IPS-18a (cell line): ENCODE measurements at regions not wholly inside any gene's neighbourhood (a gene's known extent, or its start where the extent isn't known, plus 50 kb on each side); places are given as distances from the start of the nearest gene placed in this dataset.
"Not testable (repeated sequence)": the region's sequence is repeated elsewhere in the genome, so short reads cannot be mapped to it uniquely, and the experiment has no call there.

ENCODE experiments used
- H3K27ac ChIP-seq: one replicate; pipeline ENCODE4 v1.5.1; 2013; ENCODE audit warnings: low read length
- H3K27me3 ChIP-seq: one replicate; pipeline ENCODE4 v1.6.1; 2013; ENCODE audit warnings: mild to moderate bottlenecking, low read length; ENCODE audit not compliant: control insufficient read depth, insufficient read depth
- H3K36me3 ChIP-seq: one replicate; pipeline ENCODE4 v1.6.1; 2013; ENCODE audit warnings: low read depth, low read length; ENCODE audit not compliant: control insufficient read depth
- H3K4me1 ChIP-seq: one replicate; pipeline ENCODE4 v1.6.1; 2013; ENCODE audit warnings: low read depth, low read length; ENCODE audit not compliant: control insufficient read depth
- H3K4me3 ChIP-seq: one replicate; pipeline ENCODE4 v1.5.1; 2013; ENCODE audit warnings: low read length
- H3K9ac ChIP-seq: one replicate; pipeline ENCODE4 v1.6.1; 2013; ENCODE audit warnings: mild to moderate bottlenecking, low read length, moderate library complexity
- H3K9me3 ChIP-seq: one replicate; pipeline ENCODE4 v1.6.1; 2013; ENCODE audit warnings: low read depth, low read length; ENCODE audit not compliant: control insufficient read depth

DNA sequence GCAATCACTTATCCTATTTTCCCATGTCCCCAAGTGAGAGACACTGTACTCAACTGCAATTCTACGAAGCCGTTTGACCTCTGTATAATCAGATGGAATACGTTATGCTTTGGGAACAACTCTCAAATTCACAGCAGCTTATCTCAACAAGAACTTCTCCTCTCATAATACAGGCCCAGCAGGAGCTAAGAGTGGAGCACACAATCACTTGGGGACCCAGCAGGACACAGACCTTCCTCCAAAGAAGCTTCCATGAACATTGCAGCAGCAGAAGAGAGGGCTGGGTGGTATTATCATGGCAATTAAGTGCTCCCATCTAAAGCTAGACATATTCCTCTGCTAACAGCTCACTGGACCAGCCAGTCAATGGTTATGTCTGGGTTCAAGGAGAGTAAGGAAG is 428.3 kb upstream of the MIR17HG start:
- H3K9me3 ChIP-seq: no peaks in the 10 kb centered on the region
- no peak overlapping the region for H3K9ac ChIP-seq
- no peak overlapping the region for H3K27ac ChIP-seq

DNA sequence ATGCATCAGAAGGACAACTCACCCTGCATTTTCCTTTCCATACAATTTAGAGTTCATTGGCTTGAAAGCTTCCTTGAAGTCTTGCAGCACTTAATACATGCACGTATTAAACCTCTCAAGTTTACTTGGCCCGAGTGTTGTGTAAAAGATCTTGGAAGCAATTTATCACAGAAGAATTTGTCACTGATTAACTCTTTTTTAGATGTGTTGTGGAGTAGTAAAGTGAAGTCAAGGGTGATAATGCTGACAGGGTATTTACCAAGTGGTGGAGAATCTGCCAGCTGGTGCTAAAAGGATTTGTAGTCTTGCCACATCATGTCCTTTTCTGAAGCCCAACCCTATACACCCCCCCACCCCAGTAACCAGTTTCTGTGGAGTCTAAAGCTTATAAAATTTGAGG is 421.0 kb upstream of the MIR17HG start:
- Histone ChIP-seq H3K36me3 (no peaks in the 10 kb centered on the region), H3K4me3 (no peak overlapping the region), H3K4me1 (no peaks in the 10 kb centered on the region), H3K27ac (no peak overlapping the region), H3K9ac (no peak overlapping the region), H3K27me3 (no peaks in the 10 kb centered on the region), H3K9me3 (no peaks in the 10 kb centered on the region)

More for the DNA sequence above, 428.3 kb upstream of the MIR17HG start:
- H3K27me3 ChIP-seq: no peaks in the 10 kb centered on the region
- no peak overlapping the region for H3K4me3 ChIP-seq
- H3K4me1 ChIP-seq: no peaks in the 10 kb centered on the region
- H3K36me3 ChIP-seq: no peaks in the 10 kb centered on the region

DNA sequence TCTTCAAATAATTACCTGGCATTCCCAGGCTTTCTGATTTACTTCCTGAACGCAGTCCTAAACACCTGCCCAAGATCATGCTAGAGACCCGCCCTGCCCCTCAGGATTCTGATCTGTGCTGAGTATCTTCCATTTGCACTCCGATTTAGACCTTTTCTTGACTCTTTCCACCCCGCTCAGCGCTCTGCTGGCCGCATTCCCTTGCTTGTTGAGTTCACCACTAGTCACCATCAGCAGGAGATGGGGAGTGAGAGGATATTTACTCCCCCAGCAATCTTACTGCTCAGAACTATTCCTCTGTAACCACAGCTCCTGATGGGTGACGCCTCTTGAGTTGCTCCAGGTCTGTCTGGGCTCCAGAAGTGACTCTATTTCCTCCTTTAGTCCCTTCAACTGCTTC is 419.4 kb upstream of the MIR17HG start:
- no peak overlapping the region for H3K9ac ChIP-seq
- no peaks in the 10 kb centered on the region for H3K27me3 ChIP-seq
- H3K4me1 ChIP-seq: no peaks in the 10 kb centered on the region
- no peaks in the 10 kb centered on the region for H3K36me3 ChIP-seq
- H3K4me3 ChIP-seq: no peak overlapping the region
- no peaks in the 10 kb centered on the region for H3K9me3 ChIP-seq
- H3K27ac ChIP-seq: no peak overlapping the region

DNA sequence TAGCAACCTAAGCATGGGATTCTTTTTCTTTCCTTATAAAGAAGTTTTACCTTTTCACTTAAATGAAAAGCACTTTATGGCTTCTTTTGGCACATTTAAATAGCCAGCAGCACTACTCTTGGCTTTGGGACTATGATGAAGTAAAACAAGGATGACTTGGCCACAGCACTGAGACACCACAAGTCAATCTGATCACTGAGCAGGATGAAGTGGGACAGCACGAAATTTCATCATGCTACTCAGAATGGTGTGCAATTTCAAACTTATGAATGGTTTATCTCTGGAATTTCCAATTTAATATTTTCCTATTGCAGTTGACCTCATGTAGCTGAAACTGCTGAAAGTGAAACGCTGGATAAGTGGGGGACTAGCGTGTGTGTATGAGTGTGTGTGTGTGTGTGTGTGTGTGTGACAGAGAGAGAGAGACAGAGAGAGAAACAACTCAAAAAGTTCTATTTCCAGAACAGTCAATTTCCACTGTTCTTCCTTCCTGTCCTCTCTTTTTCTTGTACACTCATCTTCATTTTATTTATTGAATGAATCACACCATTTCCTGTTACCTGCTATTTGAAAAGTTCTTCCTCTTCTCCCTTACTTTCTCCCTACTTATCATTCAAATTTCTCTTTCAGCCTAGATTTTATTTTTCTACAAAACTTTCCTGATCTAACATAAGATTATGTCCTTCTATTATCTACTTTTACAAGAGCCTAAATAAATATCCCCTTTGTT is 414.2 kb upstream of the MIR17HG start:
- no peaks in the 10 kb centered on the region for H3K36me3 ChIP-seq
- no peak overlapping the region for H3K27ac ChIP-seq
- H3K4me3 ChIP-seq: no peak overlapping the region
- H3K9ac ChIP-seq: no peak overlapping the region
- H3K4me1 ChIP-seq: no peaks in the 10 kb centered on the region
- H3K9me3 ChIP-seq: no peaks in the 10 kb centered on the region
- H3K27me3 ChIP-seq: no peaks in the 10 kb centered on the region

DNA sequence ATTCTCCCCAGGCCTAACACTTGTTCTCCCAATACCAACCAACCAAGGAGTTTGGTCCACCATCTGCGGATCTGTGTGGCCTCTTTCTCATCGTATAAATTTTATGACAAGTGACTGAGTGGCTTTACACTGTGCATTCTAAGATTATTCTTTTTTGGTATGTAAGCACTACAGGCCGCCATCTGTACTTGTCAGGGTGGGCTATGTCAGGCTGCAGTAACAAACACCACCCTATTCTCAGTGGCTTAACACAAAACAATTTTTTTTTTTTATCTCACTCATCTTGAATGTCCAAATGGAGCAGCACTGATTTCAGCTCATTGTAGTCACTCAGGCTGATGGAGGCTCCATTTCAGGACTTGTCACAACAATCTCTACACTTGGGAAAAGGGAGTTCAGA is 412.7 kb upstream of the MIR17HG start:
- H3K27ac ChIP-seq: no peak overlapping the region
- no peaks in the 10 kb centered on the region for H3K4me1 ChIP-seq
- no peak overlapping the region for H3K9ac ChIP-seq
- H3K4me3 ChIP-seq: no peak overlapping the region
- no peaks in the 10 kb centered on the region for H3K36me3 ChIP-seq
- no peaks in the 10 kb centered on the region for H3K27me3 ChIP-seq
- H3K9me3 ChIP-seq: no peaks in the 10 kb centered on the region

DNA sequence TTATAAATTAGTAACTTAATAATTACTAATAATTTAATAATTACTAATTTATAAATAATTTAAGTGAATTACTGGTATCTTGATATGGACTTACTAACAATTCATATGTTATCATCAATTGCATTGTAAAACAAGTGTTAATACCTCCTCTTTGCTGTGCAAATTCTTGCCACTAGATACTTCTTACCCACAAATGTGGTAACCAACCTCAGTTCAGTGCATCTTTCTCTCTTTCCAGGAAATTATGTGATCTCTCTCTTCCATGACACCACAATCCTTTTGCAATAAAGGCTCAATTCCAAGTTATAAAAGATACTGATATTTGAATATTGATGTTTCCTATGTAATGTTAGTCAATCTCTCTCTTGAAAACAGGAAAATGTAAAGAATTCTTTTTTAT is 408.6 kb upstream of the MIR17HG start:
- Histone ChIP-seq H3K9me3 (no peaks in the 10 kb centered on the region), H3K36me3 (no peaks in the 10 kb centered on the region), H3K4me1 (no peaks in the 10 kb centered on the region), H3K27me3 (no peaks in the 10 kb centered on the region), H3K4me3 (no peak overlapping the region), H3K9ac (no peak overlapping the region), H3K27ac (no peak overlapping the region)

DNA sequence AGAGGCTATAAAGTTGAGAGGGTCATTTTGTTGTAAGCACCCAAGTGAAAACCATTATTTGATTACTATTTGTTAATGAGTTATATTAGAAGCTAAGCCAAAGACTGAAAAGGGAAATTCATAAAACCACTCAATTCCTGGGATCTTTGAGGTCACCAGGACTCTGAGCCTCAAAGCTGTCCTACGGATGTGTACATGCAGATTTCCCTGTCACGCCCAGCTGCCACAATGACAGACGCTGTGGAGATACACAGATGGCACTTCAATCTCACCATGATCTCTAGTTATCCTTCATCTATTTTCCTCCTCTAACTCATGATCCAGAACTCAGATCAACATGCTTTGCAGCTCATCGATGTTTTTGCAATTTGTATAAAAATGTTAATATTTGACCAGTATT is 403.5 kb upstream of the MIR17HG start:
- no peaks in the 10 kb centered on the region for H3K36me3 ChIP-seq
- no peaks in the 10 kb centered on the region for H3K27me3 ChIP-seq
- H3K9ac ChIP-seq: no peak overlapping the region
- H3K4me3 ChIP-seq: no peak overlapping the region
- H3K4me1 ChIP-seq: no peaks in the 10 kb centered on the region
- H3K27ac ChIP-seq: no peak overlapping the region
- no peaks in the 10 kb centered on the region for H3K9me3 ChIP-seq

DNA sequence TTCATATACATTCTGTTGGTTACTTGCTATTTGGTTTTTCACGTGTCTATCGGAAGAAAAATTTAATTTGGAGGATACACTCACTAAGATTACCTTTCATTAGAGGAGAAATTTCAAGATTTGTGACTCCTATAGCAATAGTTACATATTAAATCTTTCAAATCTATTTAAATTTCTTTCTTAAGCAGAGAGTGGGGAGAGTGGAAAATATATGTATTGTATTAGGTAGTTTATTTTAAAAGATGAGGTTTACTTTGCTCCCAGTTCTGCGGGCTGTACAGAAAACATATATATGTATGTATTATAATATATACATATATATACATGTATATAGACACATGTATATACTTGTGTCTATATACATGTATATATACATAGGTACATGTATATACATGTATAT is 402.3 kb upstream of the MIR17HG start:
- not testable (repeated sequence) for H3K27me3 ChIP-seq, H3K9ac ChIP-seq, H3K27ac ChIP-seq, H3K36me3 ChIP-seq, H3K4me3 ChIP-seq, H3K9me3 ChIP-seq, H3K4me1 ChIP-seq

DNA sequence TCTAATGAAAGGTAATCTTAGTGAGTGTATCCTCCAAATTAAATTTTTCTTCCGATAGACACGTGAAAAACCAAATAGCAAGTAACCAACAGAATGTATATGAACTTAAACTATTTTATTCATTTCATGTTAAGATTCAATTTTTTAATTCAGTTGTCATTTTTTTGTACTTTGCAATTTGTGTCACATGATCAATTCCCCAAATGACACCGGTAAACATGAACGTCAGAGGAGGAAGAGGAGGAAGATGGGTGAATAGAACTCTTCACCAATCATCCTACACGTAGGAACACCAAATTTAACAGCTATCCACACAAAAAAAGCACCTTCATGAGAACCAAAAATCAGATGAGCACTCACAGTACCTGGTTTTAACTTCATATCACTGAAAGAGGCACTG is 401.4 kb upstream of the MIR17HG start:
- H3K9me3 ChIP-seq, H3K36me3 ChIP-seq, H3K27ac ChIP-seq, H3K4me3 ChIP-seq, H3K27me3 ChIP-seq, H3K9ac ChIP-seq, H3K4me1 ChIP-seq: not testable (repeated sequence)

DNA sequence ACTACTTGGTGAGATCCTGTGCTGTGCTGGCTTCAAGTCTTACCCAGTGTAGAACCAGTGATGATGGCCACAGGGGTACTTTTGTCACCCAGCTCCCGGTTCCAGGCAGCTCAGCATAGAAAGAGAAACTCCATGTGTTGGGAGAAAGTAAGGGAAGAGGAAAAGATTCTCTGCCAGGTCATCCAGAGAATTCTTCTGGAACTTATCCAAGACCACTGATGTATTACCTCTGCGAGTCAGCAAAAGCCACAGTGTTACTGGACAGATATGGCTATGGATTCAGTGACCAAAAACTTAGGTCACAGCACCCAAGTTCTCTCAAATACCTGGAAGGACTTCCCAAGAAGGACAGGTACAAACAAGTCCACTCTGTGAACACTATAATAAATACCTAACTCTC is 399.5 kb upstream of the MIR17HG start:
- H3K4me3 ChIP-seq: no peak overlapping the region
- H3K4me1 ChIP-seq: no peaks in the 10 kb centered on the region
- H3K9ac ChIP-seq: no peak overlapping the region
- H3K27ac ChIP-seq: no peak overlapping the region
- H3K27me3 ChIP-seq: no peaks in the 10 kb centered on the region
- no peaks in the 10 kb centered on the region for H3K36me3 ChIP-seq
- no peaks in the 10 kb centered on the region for H3K9me3 ChIP-seq

DNA sequence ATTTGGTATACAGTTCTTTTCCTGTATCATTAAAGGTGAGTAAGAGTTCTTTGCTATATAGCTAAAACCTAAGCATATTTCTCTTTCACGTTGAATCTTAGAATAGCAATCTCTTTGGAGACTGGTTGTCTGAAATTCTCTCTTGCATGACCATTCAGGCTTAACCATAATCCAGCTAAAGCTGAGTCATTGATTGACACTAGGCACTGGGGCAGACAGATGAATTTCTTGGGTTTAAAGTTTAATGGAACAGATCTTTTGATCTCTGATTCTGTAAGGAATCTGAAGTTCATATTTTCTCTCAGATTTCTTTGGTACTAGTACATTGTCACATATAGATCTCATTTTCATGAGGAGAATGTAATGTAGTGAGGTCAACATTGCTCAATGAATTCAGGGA is 397.3 kb upstream of the MIR17HG start:
- Histone ChIP-seq H3K4me3 (no peak overlapping the region), H3K4me1 (no peaks in the 10 kb centered on the region), H3K36me3 (no peaks in the 10 kb centered on the region), H3K27me3 (no peaks in the 10 kb centered on the region), H3K9ac (no peak overlapping the region), H3K27ac (no peak overlapping the region), H3K9me3 (no peaks in the 10 kb centered on the region)

DNA sequence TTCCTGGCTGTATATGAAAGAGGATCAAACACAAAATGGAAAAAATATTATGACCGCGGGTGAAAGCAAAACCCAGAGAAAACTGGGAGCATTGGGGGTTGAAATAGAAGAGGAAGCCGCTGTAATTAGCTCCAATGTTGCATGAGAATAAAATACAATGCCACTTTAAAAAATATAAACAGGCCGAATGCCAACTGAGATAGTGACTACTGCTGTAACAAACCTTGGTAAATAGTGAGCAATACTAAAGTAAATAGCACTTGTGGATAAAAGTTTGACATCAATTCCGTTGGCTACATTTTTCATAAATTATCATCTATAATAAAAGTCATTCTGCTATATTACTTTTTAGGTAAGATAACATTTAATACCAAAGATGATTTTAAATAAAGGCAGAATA is 395.8 kb upstream of the MIR17HG start:
- H3K9me3 ChIP-seq: no peaks in the 10 kb centered on the region
- H3K4me3 ChIP-seq: no peak overlapping the region
- no peak overlapping the region for H3K9ac ChIP-seq
- H3K27ac ChIP-seq: no peak overlapping the region
- H3K36me3 ChIP-seq: no peaks in the 10 kb centered on the region
- H3K27me3 ChIP-seq: no peaks in the 10 kb centered on the region
- H3K4me1 ChIP-seq: no peaks in the 10 kb centered on the region
